ENCODE measurements at regions not wholly inside any gene's neighbourhood (a gene's known extent, or its start where the extent isn't known, plus 50 kb on each side); places are given as distances from the start of the nearest gene placed in this dataset.

DNA sequence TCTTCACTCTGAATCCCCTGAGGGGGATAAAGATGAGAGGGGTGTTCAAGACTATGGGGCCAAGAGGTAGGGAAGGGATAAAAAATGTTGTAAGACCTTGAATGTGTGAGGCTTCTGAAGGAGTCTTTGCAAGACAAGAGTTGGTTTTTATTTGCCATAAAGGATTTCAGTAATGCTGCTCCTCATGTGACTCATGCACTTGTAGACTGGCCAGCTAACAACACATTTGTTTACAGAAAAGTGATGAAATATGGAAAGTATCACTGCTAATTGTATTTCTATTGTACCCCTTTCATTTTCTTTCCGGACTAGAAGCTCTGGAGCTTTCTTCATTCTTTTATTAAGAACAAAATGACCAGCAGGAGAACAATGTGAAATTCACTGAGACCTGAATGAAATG lies 782.1 kb downstream of the EPHA4 start:
- no peak overlapping the region for H3K27ac ChIP-seq (ENCODE audit: low read depth, low read length)
- H3K4me3 ChIP-seq (ENCODE audit: low read length) = no peak overlapping the region
- no peaks in the 10 kb centered on the region for H3K79me2 ChIP-seq (ENCODE audit: control insufficient read depth, low read length)
- no peak overlapping the region for H3K4me2 ChIP-seq (ENCODE audit: low read length)
- H3F3A ChIP-seq (ENCODE audit: control insufficient read depth, insufficient read depth) = no peaks in the 10 kb centered on the region
- no peaks in the 10 kb centered on the region for H3K9me3 ChIP-seq (ENCODE audit: control insufficient read depth, insufficient read depth, low read length)
- H3K9me2 ChIP-seq (replicated peaks; ENCODE audit: control insufficient read depth, low read length) = no peaks in the 10 kb centered on the region
- H4K20me1 ChIP-seq (ENCODE audit: control insufficient read depth, insufficient read depth, low read depth, low read length) = no peaks in the 10 kb centered on the region
- H3K4me1 ChIP-seq (ENCODE audit: control insufficient read depth, low read length) = no peaks in the 10 kb centered on the region
- H3K36me3 ChIP-seq (ENCODE audit: control insufficient read depth, low read length) = no peaks in the 10 kb centered on the region
- TF ChIP-seq, protein P1, sequence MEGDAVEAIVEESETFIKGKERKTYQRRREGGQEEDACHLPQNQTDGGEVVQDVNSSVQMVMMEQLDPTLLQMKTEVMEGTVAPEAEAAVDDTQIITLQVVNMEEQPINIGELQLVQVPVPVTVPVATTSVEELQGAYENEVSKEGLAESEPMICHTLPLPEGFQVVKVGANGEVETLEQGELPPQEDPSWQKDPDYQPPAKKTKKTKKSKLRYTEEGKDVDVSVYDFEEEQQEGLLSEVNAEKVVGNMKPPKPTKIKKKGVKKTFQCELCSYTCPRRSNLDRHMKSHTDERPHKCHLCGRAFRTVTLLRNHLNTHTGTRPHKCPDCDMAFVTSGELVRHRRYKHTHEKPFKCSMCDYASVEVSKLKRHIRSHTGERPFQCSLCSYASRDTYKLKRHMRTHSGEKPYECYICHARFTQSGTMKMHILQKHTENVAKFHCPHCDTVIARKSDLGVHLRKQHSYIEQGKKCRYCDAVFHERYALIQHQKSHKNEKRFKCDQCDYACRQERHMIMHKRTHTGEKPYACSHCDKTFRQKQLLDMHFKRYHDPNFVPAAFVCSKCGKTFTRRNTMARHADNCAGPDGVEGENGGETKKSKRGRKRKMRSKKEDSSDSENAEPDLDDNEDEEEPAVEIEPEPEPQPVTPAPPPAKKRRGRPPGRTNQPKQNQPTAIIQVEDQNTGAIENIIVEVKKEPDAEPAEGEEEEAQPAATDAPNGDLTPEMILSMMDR (IDR thresholded peaks at IDR 0.05; ENCODE audit: low read depth, low read length, poor library complexity, severe bottlenecking) = no peak
- TF ChIP-seq EZH2phosphoT487 (IDR thresholded peaks at IDR 0.05; ENCODE audit: borderline replicate concordance, low read length) = no peak
- H3K27me3 ChIP-seq (ENCODE audit: control insufficient read depth, low read length) = no peaks in the 10 kb centered on the region

DNA sequence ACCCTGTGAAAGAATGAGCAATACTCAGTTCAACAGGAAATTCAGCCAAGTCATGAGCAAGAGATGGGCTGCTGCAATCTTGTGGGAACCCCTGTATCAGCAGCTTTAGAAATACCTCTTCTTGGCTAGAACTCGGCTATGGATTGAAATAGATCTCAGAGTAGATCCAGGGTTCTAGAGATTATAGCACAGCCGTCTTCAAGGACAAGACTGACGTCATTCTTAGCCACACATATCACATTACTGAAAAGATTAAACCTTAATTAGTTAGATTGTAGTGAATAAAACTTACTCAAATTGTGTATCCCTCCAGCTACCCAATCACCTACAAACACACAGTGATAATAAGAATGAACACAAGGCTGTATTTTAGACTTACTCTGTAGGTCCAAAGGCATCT lies 776.4 kb downstream of the EPHA4 start:
- Histone ChIP-seq H3K27me3 (ENCODE audit: control insufficient read depth, low read length) (no peaks in the 10 kb centered on the region), H3K9me3 (ENCODE audit: control insufficient read depth, insufficient read depth, low read length) (no peaks in the 10 kb centered on the region), H3K79me2 (ENCODE audit: control insufficient read depth, low read length) (no peaks in the 10 kb centered on the region), H4K20me1 (ENCODE audit: control insufficient read depth, insufficient read depth, low read depth, low read length) (no peaks in the 10 kb centered on the region), H3K4me2 (ENCODE audit: low read length) (no peak overlapping the region), H3F3A (ENCODE audit: control insufficient read depth, insufficient read depth) (no peaks in the 10 kb centered on the region), H3K4me1 (ENCODE audit: control insufficient read depth, low read length) (no peaks in the 10 kb centered on the region), H3K36me3 (ENCODE audit: control insufficient read depth, low read length) (no peaks in the 10 kb centered on the region), H3K4me3 (ENCODE audit: low read length) (no peak overlapping the region), H3K27ac (ENCODE audit: low read depth, low read length) (no peak overlapping the region), H3K9me2 (replicated peaks; ENCODE audit: control insufficient read depth, low read length) (no peaks in the 10 kb centered on the region; the same call in 1 of the 2 replicates)
- TF ChIP-seq, protein P1 (IDR thresholded peaks at IDR 0.05; ENCODE audit: low read depth, low read length, poor library complexity, severe bottlenecking) = no peak
- no peak for TF ChIP-seq EZH2phosphoT487 (IDR thresholded peaks at IDR 0.05; ENCODE audit: borderline replicate concordance, low read length)

DNA sequence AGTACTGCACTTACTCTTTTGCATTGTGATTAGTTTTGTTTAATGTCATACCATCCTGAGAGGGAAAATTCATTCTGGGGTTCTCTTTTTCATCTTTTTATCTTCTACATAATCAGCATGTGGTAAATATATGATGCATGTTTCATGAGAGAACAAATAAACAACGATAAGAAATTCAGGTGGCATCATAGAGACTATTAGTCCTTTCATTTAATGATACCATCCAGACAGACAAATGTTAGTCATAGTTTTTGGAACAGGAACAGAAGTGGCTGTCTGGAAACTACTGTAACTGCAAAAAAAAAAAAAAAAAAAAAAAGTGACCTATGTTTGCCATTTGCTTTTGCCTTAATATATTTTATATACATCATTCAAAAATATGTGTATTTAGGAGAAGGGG lies 761.0 kb downstream of the EPHA4 start:
- Histone ChIP-seq H3K9me2 (replicated peaks; ENCODE audit: control insufficient read depth, low read length) (no peaks in the 10 kb centered on the region), H3K9me3 (ENCODE audit: control insufficient read depth, insufficient read depth, low read length) (no peaks in the 10 kb centered on the region), H3K27ac (ENCODE audit: low read depth, low read length) (no peak overlapping the region), H3F3A (ENCODE audit: control insufficient read depth, insufficient read depth) (no peaks in the 10 kb centered on the region), H3K4me2 (ENCODE audit: low read length) (no peak overlapping the region), H3K4me3 (ENCODE audit: low read length) (no peak overlapping the region), H3K27me3 (ENCODE audit: control insufficient read depth, low read length) (no peaks in the 10 kb centered on the region), H4K20me1 (ENCODE audit: control insufficient read depth, insufficient read depth, low read depth, low read length) (no peaks in the 10 kb centered on the region), H3K79me2 (ENCODE audit: control insufficient read depth, low read length) (no peaks in the 10 kb centered on the region), H3K4me1 (ENCODE audit: control insufficient read depth, low read length) (no peaks in the 10 kb centered on the region), H3K36me3 (ENCODE audit: control insufficient read depth, low read length) (no peaks in the 10 kb centered on the region)
- TF ChIP-seq, protein P1 (IDR thresholded peaks at IDR 0.05; ENCODE audit: low read depth, low read length, poor library complexity, severe bottlenecking) = no peak
- TF ChIP-seq EZH2phosphoT487 (IDR thresholded peaks at IDR 0.05; ENCODE audit: borderline replicate concordance, low read length) = no peak
